H1 (cell line): ENCODE measurements at regions not wholly inside any gene's neighbourhood (a gene's known extent, or its start where the extent isn't known, plus 50 kb on each side); places are given as distances from the start of the nearest gene placed in this dataset.

Experiments
- EP300 ChIP-seq, 2 experiments: IDR thresholded peaks; 1 replicate in 1 of 2; 2 replicates in 1 of 2; pipeline ENCODE4 v1.6.1; 2011 to 2012; ENCODE audit warnings: low read depth in 2 of 2, low read length in 2 of 2, mild to moderate bottlenecking in 2 of 2, borderline replicate concordance in 1 of 2, inconsistent platforms in 1 of 2, moderate library complexity in 1 of 2
- NANOG ChIP-seq: IDR thresholded peaks from 2 replicates; pipeline ENCODE4 v1.6.1; 2011; ENCODE audit warnings: low read length, low read depth, mild to moderate bottlenecking, inconsistent platforms; ENCODE audit not compliant: insufficient read depth, poor library complexity, severe bottlenecking
- TF ChIP-seq, protein P1 (sequence below), 3 experiments: IDR thresholded peaks; 1 replicate in 2 of 3; 2 replicates in 1 of 3; pipeline versions ENCODE4 v1.5.1 to v1.6.1; 2011; ENCODE audit warnings: low read length in 3 of 3, mild to moderate bottlenecking in 3 of 3, inconsistent platforms in 2 of 3, low read depth in 1 of 3, moderate library complexity in 1 of 3; ENCODE audit not compliant: insufficient read depth in 1 of 3; ENCODE audit errors: control extremely low read depth in 1 of 3

DNA sequence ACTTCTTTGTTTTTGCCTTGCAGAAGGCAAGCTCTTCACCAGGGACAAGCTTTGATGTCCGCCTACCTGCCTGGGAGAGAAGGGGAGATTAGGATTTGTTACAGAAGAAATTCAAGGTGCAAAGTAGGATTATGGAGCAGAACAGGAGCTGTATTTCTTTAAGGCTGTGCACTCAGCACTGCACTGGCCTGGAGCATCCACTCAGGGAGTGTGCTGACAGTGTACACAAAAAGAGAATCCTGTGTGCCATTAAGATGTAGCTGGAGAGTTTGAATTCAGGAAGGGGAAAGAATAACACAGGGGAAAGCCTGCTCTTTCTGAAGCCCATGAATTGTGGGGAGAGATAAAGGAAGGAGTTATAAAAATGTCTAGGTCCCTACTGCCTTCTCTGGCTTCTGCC, 137.7 kb upstream of the ETS2 start (continued):
- TF ChIP-seq, protein P1, sequence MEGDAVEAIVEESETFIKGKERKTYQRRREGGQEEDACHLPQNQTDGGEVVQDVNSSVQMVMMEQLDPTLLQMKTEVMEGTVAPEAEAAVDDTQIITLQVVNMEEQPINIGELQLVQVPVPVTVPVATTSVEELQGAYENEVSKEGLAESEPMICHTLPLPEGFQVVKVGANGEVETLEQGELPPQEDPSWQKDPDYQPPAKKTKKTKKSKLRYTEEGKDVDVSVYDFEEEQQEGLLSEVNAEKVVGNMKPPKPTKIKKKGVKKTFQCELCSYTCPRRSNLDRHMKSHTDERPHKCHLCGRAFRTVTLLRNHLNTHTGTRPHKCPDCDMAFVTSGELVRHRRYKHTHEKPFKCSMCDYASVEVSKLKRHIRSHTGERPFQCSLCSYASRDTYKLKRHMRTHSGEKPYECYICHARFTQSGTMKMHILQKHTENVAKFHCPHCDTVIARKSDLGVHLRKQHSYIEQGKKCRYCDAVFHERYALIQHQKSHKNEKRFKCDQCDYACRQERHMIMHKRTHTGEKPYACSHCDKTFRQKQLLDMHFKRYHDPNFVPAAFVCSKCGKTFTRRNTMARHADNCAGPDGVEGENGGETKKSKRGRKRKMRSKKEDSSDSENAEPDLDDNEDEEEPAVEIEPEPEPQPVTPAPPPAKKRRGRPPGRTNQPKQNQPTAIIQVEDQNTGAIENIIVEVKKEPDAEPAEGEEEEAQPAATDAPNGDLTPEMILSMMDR (IDR thresholded peaks at IDR 0.05; ENCODE audit: control extremely low read depth in 1 of 3, insufficient read depth in 1 of 3, low read depth in 1 of 3, low read length in 3 of 3) = no peak
- TF ChIP-seq NANOG = no peak
- no peak for TF ChIP-seq EP300 (IDR thresholded peaks at IDR 0.05; ENCODE audit: borderline replicate concordance in 1 of 2, low read depth in 2 of 2, low read length in 2 of 2)
